GM12891 (cell line): ENCODE measurements at regions not wholly inside any gene's neighbourhood (a gene's known extent, or its start where the extent isn't known, plus 50 kb on each side); places are given as distances from the start of the nearest gene placed in this dataset.
"Not testable (repeated sequence)": the region's sequence is repeated elsewhere in the genome, so short reads cannot be mapped to it uniquely, and the experiment has no call there.

Experiments used
- DNase-seq: peaks from one replicate; pipeline ENCODE4 v3.0.0; 2011; ENCODE audit warnings: low spot score; ENCODE audit not compliant: insufficient read length
- FAIRE-seq: peaks from 2 replicates; lab custom pipeline; 2011; peaks lifted over from hg19 to GRCh38; lab: Jason Lieb, UNC
- PAX5 ChIP-seq: IDR thresholded peaks from 2 replicates; pipeline ENCODE4 v1.6.1; 2011; ENCODE audit warnings: low read length, moderate library complexity, mild to moderate bottlenecking; ENCODE audit not compliant: insufficient read depth, severe bottlenecking
- POLR2A ChIP-seq: IDR thresholded peaks from 2 replicates; pipeline ENCODE4 v1.6.1; 2011; ENCODE audit warnings: low read depth, low read length, control low read depth
- POLR2AphosphoS5 ChIP-seq: IDR thresholded peaks from 2 replicates; pipeline ENCODE4 v1.6.1; 2011; ENCODE audit warnings: low read depth, low read length, control low read depth
- POU2F2 ChIP-seq: IDR thresholded peaks from 2 replicates; pipeline ENCODE4 v1.6.1; 2011; ENCODE audit warnings: low read depth, mild to moderate bottlenecking, control low read depth, low read length, moderate library complexity
- SPI1 ChIP-seq: IDR thresholded peaks from 2 replicates; pipeline ENCODE4 v1.6.1; 2011; ENCODE audit warnings: low read depth, low read length, control low read depth
- TAF1 ChIP-seq: IDR thresholded peaks from 2 replicates; pipeline ENCODE4 v1.6.1; 2011; ENCODE audit warnings: low read depth, low read length, control low read depth

DNA sequence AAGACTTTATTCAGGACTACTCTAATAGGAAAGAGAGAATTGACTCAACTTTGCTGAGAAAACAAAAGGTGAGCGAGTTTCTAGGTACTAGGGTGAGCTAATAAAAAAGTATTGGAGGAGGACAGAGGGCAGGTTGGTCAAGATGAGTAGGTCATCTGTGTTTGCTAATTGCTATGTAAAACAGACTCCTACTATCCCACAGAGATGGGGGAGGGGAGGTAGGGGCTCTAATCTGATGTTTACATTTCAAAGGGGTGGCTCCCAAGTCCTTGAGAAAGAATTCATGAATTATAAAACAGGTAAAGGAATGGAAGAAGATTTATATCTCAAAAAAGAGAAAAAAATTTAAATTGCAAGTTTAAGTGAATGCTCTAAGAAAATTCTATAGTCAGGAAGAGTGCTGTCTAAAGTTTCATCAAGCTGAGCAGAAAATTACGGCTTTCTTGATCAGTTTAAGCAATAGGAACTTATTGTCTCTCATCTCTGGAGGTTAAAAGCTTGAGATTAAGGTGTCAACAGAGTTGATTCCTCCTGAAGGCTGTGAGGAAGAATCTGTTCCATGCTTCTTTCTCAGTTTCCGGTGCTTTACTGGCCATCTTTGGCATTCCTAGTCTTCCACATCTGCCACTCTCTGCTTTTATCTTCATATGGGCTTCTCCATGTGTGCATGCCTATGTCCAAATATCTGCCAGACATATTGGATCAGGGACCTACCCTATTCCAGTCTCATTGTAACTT lies 790.3 kb downstream of the SLITRK5 start:
- TF ChIP-seq SPI1, result no peak
- TF ChIP-seq TAF1, result no peak
- no peak for TF ChIP-seq POLR2A
- no peak for TF ChIP-seq POU2F2
- no peak for TF ChIP-seq PAX5
- TF ChIP-seq POLR2AphosphoS5, result no peak
- FAIRE-seq (no peak), DNase-seq (no peak)

DNA sequence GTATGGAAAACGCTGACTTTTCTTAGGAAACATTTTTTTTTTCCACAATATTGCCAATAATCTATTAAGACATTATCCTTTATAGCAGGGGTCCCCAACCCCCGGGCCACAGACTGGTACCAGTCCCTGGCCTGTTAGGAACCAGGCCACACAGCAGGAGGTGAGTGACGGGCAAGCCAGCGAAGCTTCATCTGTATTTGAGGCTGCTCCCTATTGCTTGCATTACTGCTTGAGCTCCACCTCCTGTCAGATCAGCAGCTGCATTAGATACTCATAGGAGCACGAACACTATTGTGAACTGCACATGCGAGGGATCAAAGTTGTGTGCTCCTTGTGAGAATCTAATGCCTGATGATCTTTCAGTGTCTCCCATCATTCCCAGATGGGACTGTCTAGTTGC lies 793.7 kb downstream of the SLITRK5 start:
- DNase-seq (no peak), FAIRE-seq (no peak)
- TF ChIP-seq POU2F2, result no peak
- TF ChIP-seq POLR2A, result no peak
- TF ChIP-seq PAX5, result no peak
- TF ChIP-seq POLR2AphosphoS5, result no peak
- no peak for TF ChIP-seq TAF1
- TF ChIP-seq SPI1, result no peak

DNA sequence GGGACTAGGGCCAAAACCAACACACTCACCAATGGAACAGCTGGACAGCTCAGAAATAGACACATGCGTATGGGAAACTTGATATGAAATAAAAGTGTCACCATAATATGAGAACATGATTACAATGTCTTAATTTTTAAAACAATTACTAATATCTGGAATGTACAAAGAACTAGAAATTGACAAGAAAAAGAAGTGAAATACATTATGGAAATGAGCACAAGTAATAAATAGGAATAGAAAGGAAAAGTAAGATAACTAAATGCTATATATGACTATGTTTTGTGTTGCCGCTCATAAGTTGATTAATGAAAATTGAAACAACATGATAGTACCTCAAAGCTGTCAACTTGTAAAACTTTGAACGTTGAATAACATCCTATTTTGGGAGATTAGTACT lies 801.1 kb downstream of the SLITRK5 start:
- FAIRE-seq, result no peak

GRCh38 chr13:88483202-88483601 lies 812.0 kb downstream of the SLITRK5 start:
- FAIRE-seq, result no peak
- DNase-seq, result no peak
- TF ChIP-seq POLR2A (no peak), POLR2AphosphoS5 (no peak), TAF1 (no peak), PAX5 (no peak), POU2F2 (no peak), SPI1 (no peak)

More for the DNA sequence above, 801.1 kb downstream of the SLITRK5 start:
- TF ChIP-seq TAF1 (no peak), POLR2A (no peak), POLR2AphosphoS5 (no peak), POU2F2 (no peak), PAX5 (no peak), SPI1 (no peak)
- DNase-seq, result no peak

- no peak for DNase-seq
- no peak for TF ChIP-seq POLR2A
- TF ChIP-seq POU2F2, result no peak
- TF ChIP-seq SPI1, result no peak
- no peak for FAIRE-seq
Observed at GRCh38 chr13:88507909-88508308, 836.7 kb downstream of the SLITRK5 start.

GRCh38 chr13:88512993-88513392 lies 841.8 kb downstream of the SLITRK5 start:
- not testable (repeated sequence) for FAIRE-seq, DNase-seq

DNA sequence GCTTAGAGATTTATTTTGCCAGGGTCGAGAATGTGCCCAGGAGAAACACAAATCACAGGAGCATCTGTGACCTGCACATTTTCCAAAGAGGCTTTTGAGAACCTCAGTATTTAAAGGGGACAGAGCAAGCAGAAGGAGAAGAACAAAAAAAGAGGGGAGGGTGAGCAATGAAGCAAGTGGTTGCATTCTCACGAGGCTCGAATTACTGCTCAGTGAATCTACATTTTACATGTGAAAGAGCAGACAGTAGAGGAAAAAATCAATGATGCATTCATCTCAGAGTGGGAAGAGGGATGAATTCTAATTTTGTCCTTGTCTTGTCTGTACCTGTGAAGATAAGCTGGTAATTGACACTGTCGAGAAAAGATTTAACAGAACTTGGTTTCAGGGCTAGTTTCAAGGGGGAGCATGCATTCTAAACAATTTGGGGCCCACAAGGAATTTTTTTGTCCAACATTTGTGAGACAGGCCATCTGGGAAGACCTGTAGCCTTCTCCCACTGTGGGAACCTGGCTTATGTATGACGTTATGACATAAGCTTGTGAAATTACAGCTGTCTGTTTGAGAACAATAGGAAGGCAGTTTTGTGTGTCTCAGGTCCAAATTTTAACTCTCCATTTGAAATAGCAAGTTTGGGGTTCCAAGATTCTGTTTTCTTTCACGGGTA lies 855.1 kb downstream of the SLITRK5 start:
- no peak for DNase-seq
- FAIRE-seq, result no peak

GRCh38 chr13:88526853-88527215 lies 855.7 kb downstream of the SLITRK5 start:
- DNase-seq (no peak), FAIRE-seq (no peak)
- TF ChIP-seq SPI1, result no peak
- TF ChIP-seq PAX5, result no peak
- no peak for TF ChIP-seq POLR2A
- no peak for TF ChIP-seq POLR2AphosphoS5
- no peak for TF ChIP-seq POU2F2
- no peak for TF ChIP-seq TAF1

More for the DNA sequence above, 855.1 kb downstream of the SLITRK5 start:
- TF ChIP-seq POLR2AphosphoS5 (no peak), PAX5 (no peak), POLR2A (no peak), POU2F2 (no peak), SPI1 (no peak), TAF1 (no peak)

GRCh38 chr13:88541994-88542393 lies 870.8 kb downstream of the SLITRK5 start:
- FAIRE-seq (no peak), DNase-seq (no peak)
- TF ChIP-seq SPI1, result no peak
- TF ChIP-seq POLR2A, result no peak
- no peak for TF ChIP-seq TAF1
- no peak for TF ChIP-seq PAX5

GRCh38 chr13:88544836-88545235 lies 873.7 kb downstream of the SLITRK5 start:
- TF ChIP-seq POU2F2 (no peak), PAX5 (no peak), TAF1 (no peak), POLR2AphosphoS5 (no peak), POLR2A (no peak), SPI1 (no peak)
- DNase-seq (no peak), FAIRE-seq (no peak)
